ENCODE measurements at regions not wholly inside any gene's neighbourhood (a gene's known extent, or its start where the extent isn't known, plus 50 kb on each side); places are given as distances from the start of the nearest gene placed in this dataset.
A peak's percentile ranks its signal among the peaks of the same experiment; 100 is the strongest.

- in situ Hi-C loops (cut with MboI; ENCODE audit: low sequenced_read_pairs, unreplicated experiment), result no loop called here
- TF ChIP-seq CTCF (IDR thresholded peaks at IDR 0.05; ENCODE audit: borderline replicate concordance, control extremely low read depth, extremely low read depth, insufficient read depth, missing control alignments), result no peak
- DNase-seq (ENCODE audit: low spot score), result no peak
Measured at GRCh38 chr10:81152656-81153055, 615.0 kb downstream of the SH2D4B start.

- in situ Hi-C loops (cut with MboI; ENCODE audit: low sequenced_read_pairs, unreplicated experiment), result no loop called here
- no peak for TF ChIP-seq CTCF (IDR thresholded peaks at IDR 0.05; ENCODE audit: borderline replicate concordance, control extremely low read depth, extremely low read depth, insufficient read depth, missing control alignments)
- DNase-seq (ENCODE audit: low spot score), result no peak
Measured at GRCh38 chr10:81157681-81158080, 620.0 kb downstream of the SH2D4B start.

- TF ChIP-seq CTCF (IDR thresholded peaks at IDR 0.05; ENCODE audit: borderline replicate concordance, control extremely low read depth, extremely low read depth, insufficient read depth, missing control alignments), result no peak
- no peak for DNase-seq (ENCODE audit: low spot score)
- in situ Hi-C loops (cut with MboI; ENCODE audit: low sequenced_read_pairs, unreplicated experiment), result no loop called here
Measured at GRCh38 chr10:81177651-81178244, 640.0 kb downstream of the SH2D4B start.

GRCh38 chr10:81179324-81179723 lies 641.6 kb downstream of the SH2D4B start:
- no peak for DNase-seq (ENCODE audit: low spot score)
- TF ChIP-seq CTCF (IDR thresholded peaks at IDR 0.05; ENCODE audit: borderline replicate concordance, control extremely low read depth, extremely low read depth, insufficient read depth, missing control alignments), result no peak
- in situ Hi-C loops (cut with MboI; ENCODE audit: low sequenced_read_pairs, unreplicated experiment), result no loop called here

- DNase-seq (ENCODE audit: low spot score), result peak; percentile 33
- peak; percentile 24 for TF ChIP-seq CTCF (IDR thresholded peaks at IDR 0.05; ENCODE audit: borderline replicate concordance, control extremely low read depth, extremely low read depth, insufficient read depth, missing control alignments)
- in situ Hi-C loops (cut with MboI; ENCODE audit: low sequenced_read_pairs, unreplicated experiment), result no loop called here
Measured at GRCh38 chr10:81179805-81180452, 642.2 kb downstream of the SH2D4B start.

- DNase-seq (ENCODE audit: low spot score), result no peak
- in situ Hi-C loops (cut with MboI; ENCODE audit: low sequenced_read_pairs, unreplicated experiment), result no loop called here
- TF ChIP-seq CTCF (IDR thresholded peaks at IDR 0.05; ENCODE audit: borderline replicate concordance, control extremely low read depth, extremely low read depth, insufficient read depth, missing control alignments), result no peak
Measured at GRCh38 chr10:81182296-81182695, 644.6 kb downstream of the SH2D4B start.

Data from GM13976 (cell line).